ENCODE measurements at regions not wholly inside any gene's neighbourhood (a gene's known extent, or its start where the extent isn't known, plus 50 kb on each side); places are given as distances from the start of the nearest gene placed in this dataset.

DNA sequence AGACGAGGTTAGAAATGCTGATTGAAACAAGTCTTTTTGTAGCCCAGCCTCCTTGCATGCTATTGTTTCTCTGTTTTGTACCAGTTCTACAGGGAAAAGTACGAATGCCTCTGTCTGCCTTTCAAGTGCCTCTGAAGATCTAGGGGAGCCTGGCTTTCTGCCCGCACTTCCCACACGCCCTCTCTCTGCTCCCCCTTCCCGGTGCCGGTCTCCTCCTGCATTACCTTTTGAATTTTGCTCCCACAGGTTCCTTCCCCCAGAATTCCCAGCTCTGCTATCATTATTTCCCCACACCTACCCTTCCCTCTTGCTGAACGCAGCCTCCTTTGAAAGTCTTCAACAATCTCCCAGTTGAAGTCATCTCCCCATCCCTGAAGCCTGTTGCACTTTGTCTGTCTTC, 689.7 kb downstream of the BCL11B start:
- BruUV-seq (replicated peaks), result no TSS peak
- no peak overlapping the region for H3K27ac ChIP-seq (ENCODE audit: extremely low read length, insufficient read depth, low read length)
- CTCF ChIA-PET (ENCODE audit: low intra/inter-chr PET ratio, low total read pairs), result no interaction called here
- H3K9me3 ChIP-seq (ENCODE audit: low read length), result peaks cover 93% of the 10 kb centered on the region
- no peak overlapping the region for H3K9ac ChIP-seq (ENCODE audit: insufficient read depth, low read depth, low read length)
- in situ Hi-C loops (cut with HindIII; ENCODE audit: extremely low pct_ligation_motif_present, low pct_unique_long_range_greater_than_20kb) (no loop called here), intact Hi-C loops (cut with micrococcal nuclease; ENCODE audit: unreplicated experiment) (no loop called here)
- ATAC-seq (no peak), FAIRE-seq (no peak), DNase-seq (ENCODE audit: low spot score) (no peak)
- H3K4me1 ChIP-seq (ENCODE audit: insufficient read depth, low read length), result no peaks in the 10 kb centered on the region
- H4K20me1 ChIP-seq (ENCODE audit: insufficient read depth, low read length), result no peaks in the 10 kb centered on the region
- POLR2A ChIA-PET, result no interaction called here
- H3K4me3 ChIP-seq (replicated peaks in 1 of 3; ENCODE audit: insufficient read depth in 1 of 3, low read depth in 2 of 3, low read length in 3 of 3), result no peak overlapping the region
- 4% methylated on average over 7 of the region's 7 CpGs for WGBS (ENCODE audit: low lambda C conversion rate)
- no peaks in the 10 kb centered on the region for H3K27me3 ChIP-seq (ENCODE audit: control insufficient read depth in 1 of 2, insufficient read depth in 2 of 2, low read length in 2 of 2)
- H3K79me2 ChIP-seq (ENCODE audit: insufficient read depth, low read length), result no peaks in the 10 kb centered on the region
- no peak overlapping the region for H2AFZ ChIP-seq (ENCODE audit: low read length)
- H3K36me3 ChIP-seq (replicated peaks in 1 of 2; ENCODE audit: control insufficient read depth in 1 of 2, insufficient read depth in 2 of 2, low read length in 2 of 2), result no peaks in the 10 kb centered on the region
- no peak for TF ChIP-seq ZFP90 (CRISPR knock-in tag; IDR thresholded peaks at IDR 0.05; ENCODE audit: borderline replicate concordance)
- TF ChIP-seq ZNF160 (CRISPR knock-in tag; IDR thresholded peaks at IDR 0.05), result no peak
- TF ChIP-seq CCDC6 (CRISPR knock-in tag; IDR thresholded peaks at IDR 0.05), result no peak
- no peak for TF ChIP-seq ZMAT5 (CRISPR knock-in tag; IDR thresholded peaks at IDR 0.05; ENCODE audit: borderline replicate concordance, low read depth)
- TF ChIP-seq ZNF510 (CRISPR knock-in tag; IDR thresholded peaks at IDR 0.05; ENCODE audit: low read depth), result no peak
- no peak for TF ChIP-seq PHF8 (CRISPR knock-in tag; IDR thresholded peaks at IDR 0.05)
- TF ChIP-seq ZSCAN31 (CRISPR knock-in tag; IDR thresholded peaks at IDR 0.05; ENCODE audit: low read depth), result no peak
- TF ChIP-seq ZNF577 (CRISPR knock-in tag; IDR thresholded peaks at IDR 0.05; ENCODE audit: borderline replicate concordance, low read depth), result no peak
- no peak for TF ChIP-seq ZNF292 (CRISPR knock-in tag; IDR thresholded peaks at IDR 0.05; ENCODE audit: borderline replicate concordance, low read depth)
- TF ChIP-seq PHB2 (IDR thresholded peaks at IDR 0.05; ENCODE audit: partially characterized antibody), result no peak
- TF ChIP-seq CHCHD3 (CRISPR knock-in tag; IDR thresholded peaks at IDR 0.05), result no peak
- TF ChIP-seq ZFP82 (CRISPR knock-in tag; IDR thresholded peaks at IDR 0.05; ENCODE audit: borderline replicate concordance), result no peak
- no peak for TF ChIP-seq ETS1 (CRISPR knock-in tag; IDR thresholded peaks at IDR 0.05)
- TF ChIP-seq E2F2 (CRISPR knock-in tag; IDR thresholded peaks at IDR 0.05; ENCODE audit: borderline replicate concordance), result no peak
- no peak for TF ChIP-seq ZNF343 (CRISPR knock-in tag; IDR thresholded peaks at IDR 0.05)
- no peak for TF ChIP-seq NR2F6 (IDR thresholded peaks at IDR 0.05)
- TF ChIP-seq NR2F6 (CRISPR knock-in tag; IDR thresholded peaks at IDR 0.05), result no peak
- TF ChIP-seq ZNF138 (CRISPR knock-in tag; IDR thresholded peaks at IDR 0.05; ENCODE audit: low read depth), result no peak
- no peak overlapping the region for H3K4me2 ChIP-seq (ENCODE audit: low read depth, low read length)

All from HepG2 (cell line).